ENCODE measurements at regions not wholly inside any gene's neighbourhood (a gene's known extent, or its start where the extent isn't known, plus 50 kb on each side); places are given as distances from the start of the nearest gene placed in this dataset.

DNA sequence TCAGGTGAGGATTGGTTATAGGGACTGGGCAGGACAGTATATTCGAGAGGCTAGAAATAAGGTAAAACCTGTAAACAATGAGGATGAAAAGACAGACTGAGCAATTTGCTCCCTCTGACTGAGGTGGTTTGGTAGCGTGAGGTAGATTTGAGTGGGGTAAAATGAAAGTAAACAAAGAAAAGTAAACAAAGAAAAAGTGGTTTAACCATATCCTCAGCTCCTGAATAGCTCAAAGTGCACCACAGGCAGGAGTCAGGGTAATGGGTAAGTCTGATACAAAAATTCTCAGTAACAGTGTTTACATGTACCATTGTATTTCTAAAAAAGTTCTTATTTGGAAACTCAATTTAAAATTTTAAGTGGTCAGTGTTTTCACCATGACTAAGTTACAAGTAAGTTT lies 203.1 kb upstream of the ARRDC3 start:
- 29% methylated on average over 2 of the region's 2 CpGs for WGBS (ENCODE audit: insufficient coverage, insufficient replicate concordance, low lambda C conversion rate, missing lambda C conversion rate)
- no peaks in the 10 kb centered on the region for H3K9me3 ChIP-seq (replicated peaks; ENCODE audit: control insufficient read depth, insufficient read depth, low read length)
- intact Hi-C loops (cut with micrococcal nuclease; ENCODE audit: unreplicated experiment) (no loop called here), in situ Hi-C loops (cut with MboI) (no loop called here)
- H3K79me2 ChIP-seq (ENCODE audit: control insufficient read depth, insufficient read depth, low read length) = no peaks in the 10 kb centered on the region
- no peaks in the 10 kb centered on the region for H4K20me1 ChIP-seq (ENCODE audit: control insufficient read depth, insufficient read depth)
- FAIRE-seq (no peak), DNase-seq (ENCODE audit: low read depth, low spot score) (no peak), ATAC-seq (no peak)
- POLR2A ChIA-PET = no interaction called here
- H3K4me1 ChIP-seq (ENCODE audit: control insufficient read depth, insufficient read depth, low read length) = no peaks in the 10 kb centered on the region
- RAD21 ChIA-PET (ENCODE audit: unreplicated experiment) = no interaction called here
- H3K27ac ChIP-seq (ENCODE audit: control insufficient read depth, insufficient read depth) = no peak overlapping the region
- H3K9ac ChIP-seq (ENCODE audit: control insufficient read depth, insufficient read depth, low read length) = no peak overlapping the region
- CTCF ChIA-PET = no interaction called here
- TF ChIP-seq NBN (IDR thresholded peaks at IDR 0.05) = no peak
- SMC1A ChIA-PET (ENCODE audit: uncharacterized antibody, unreplicated experiment) = no interaction called here
- H3K27me3 ChIP-seq (replicated peaks in 1 of 2; ENCODE audit: control insufficient read depth in 2 of 2, insufficient read depth in 2 of 2, low read length in 1 of 2) = no peaks in the 10 kb centered on the region
- H3K36me3 ChIP-seq (ENCODE audit: control insufficient read depth in 2 of 2, insufficient read depth in 2 of 2, low read length in 1 of 2) = no peaks in the 10 kb centered on the region
- BruUV-seq (replicated peaks) = no TSS peak
- no peak overlapping the region for H3K4me2 ChIP-seq (ENCODE audit: control insufficient read depth, insufficient read depth)
- H2AFZ ChIP-seq (ENCODE audit: control insufficient read depth, low read depth, low read length) = no peak overlapping the region
- H3K4me3 ChIP-seq = no peak overlapping the region

GRCh38 chr5:91584352-91584751 lies 201.2 kb upstream of the ARRDC3 start:
- in situ Hi-C loops (cut with MboI) (no loop called here), intact Hi-C loops (cut with micrococcal nuclease; ENCODE audit: unreplicated experiment) (no loop called here)
- H3K27me3 ChIP-seq (replicated peaks in 1 of 2; ENCODE audit: control insufficient read depth in 2 of 2, insufficient read depth in 2 of 2, low read length in 1 of 2) = no peaks in the 10 kb centered on the region
- H3K9me3 ChIP-seq (replicated peaks; ENCODE audit: control insufficient read depth, insufficient read depth, low read length) = no peaks in the 10 kb centered on the region
- H3K4me3 ChIP-seq = no peak overlapping the region
- DNase-seq (ENCODE audit: low read depth, low spot score) (no peak), ATAC-seq (no peak), FAIRE-seq (no peak)
- no peak overlapping the region for H3K9ac ChIP-seq (ENCODE audit: control insufficient read depth, insufficient read depth, low read length)
- no peaks in the 10 kb centered on the region for H3K79me2 ChIP-seq (ENCODE audit: control insufficient read depth, insufficient read depth, low read length)
- POLR2A ChIA-PET = no interaction called here
- H3K36me3 ChIP-seq (ENCODE audit: control insufficient read depth in 2 of 2, insufficient read depth in 2 of 2, low read length in 1 of 2) = no peaks in the 10 kb centered on the region
- SMC1A ChIA-PET (ENCODE audit: uncharacterized antibody, unreplicated experiment) = no interaction called here
- no TSS peak for BruUV-seq (replicated peaks)
- H4K20me1 ChIP-seq (ENCODE audit: control insufficient read depth, insufficient read depth) = no peaks in the 10 kb centered on the region
- 0% methylated on average over 2 of the region's 2 CpGs for WGBS (ENCODE audit: insufficient coverage, insufficient replicate concordance, low lambda C conversion rate, missing lambda C conversion rate)
- CTCF ChIA-PET = no interaction called here
- H2AFZ ChIP-seq (ENCODE audit: control insufficient read depth, low read depth, low read length) = no peak overlapping the region
- no peak overlapping the region for H3K27ac ChIP-seq (ENCODE audit: control insufficient read depth, insufficient read depth)
- RAD21 ChIA-PET (ENCODE audit: unreplicated experiment) = no interaction called here
- no peaks in the 10 kb centered on the region for H3K4me1 ChIP-seq (ENCODE audit: control insufficient read depth, insufficient read depth, low read length)
- no peak overlapping the region for H3K4me2 ChIP-seq (ENCODE audit: control insufficient read depth, insufficient read depth)
- TF ChIP-seq SUZ12 (IDR thresholded peaks at IDR 0.05; ENCODE audit: unreplicated experiment) = no peak
- TF ChIP-seq ZNF217 (IDR thresholded peaks at IDR 0.05) = no peak
- TF ChIP-seq EP300 (IDR thresholded peaks at IDR 0.05; ENCODE audit: borderline replicate concordance in 1 of 2, control insufficient read depth in 1 of 2, low read depth in 2 of 2, low read length in 2 of 2) = no peak
- no peak for TF ChIP-seq ZNF622 (IDR thresholded peaks at IDR 0.05)
- no peak for TF ChIP-seq CHD2 (IDR thresholded peaks at IDR 0.05; ENCODE audit: borderline replicate concordance, low read depth, low read length)
- no peak for TF ChIP-seq FOXK2 (IDR thresholded peaks at IDR 0.05)
- TF ChIP-seq RUNX3 (IDR thresholded peaks at IDR 0.05; ENCODE audit: low read length) = no peak
- TF ChIP-seq USF2 (IDR thresholded peaks at IDR 0.05; ENCODE audit: borderline replicate concordance, low read depth, low read length) = no peak
- no peak for TF ChIP-seq WRNIP1 (IDR thresholded peaks at IDR 0.05; ENCODE audit: borderline replicate concordance, low read depth, low read length)
- no peak for TF ChIP-seq TARDBP (IDR thresholded peaks at IDR 0.05; ENCODE audit: borderline replicate concordance)
- TF ChIP-seq MTA3 (IDR thresholded peaks at IDR 0.05; ENCODE audit: borderline replicate concordance, low read length) = no peak
- no peak for TF ChIP-seq ZNF24 (IDR thresholded peaks at IDR 0.05)
- no peak for TF ChIP-seq E2F8 (IDR thresholded peaks at IDR 0.05; ENCODE audit: low read depth, partially characterized antibody)
- no peak for TF ChIP-seq BACH1 (IDR thresholded peaks at IDR 0.05; ENCODE audit: borderline replicate concordance)
- no peak for TF ChIP-seq BMI1 (IDR thresholded peaks at IDR 0.05; ENCODE audit: borderline replicate concordance)
- TF ChIP-seq EGR1 (IDR thresholded peaks at IDR 0.05; ENCODE audit: borderline replicate concordance in 1 of 2, low read depth in 2 of 2, low read length in 2 of 2) = no peak

Measured in GM12878 (cell line).